ENCODE measurements at regions not wholly inside any gene's neighbourhood (a gene's known extent, or its start where the extent isn't known, plus 50 kb on each side); places are given as distances from the start of the nearest gene placed in this dataset.

GRCh38 chr3:150255826-150256225 is 152.3 kb upstream of the TSC22D2 start:
- H3K9me3 ChIP-seq (ENCODE audit: low read depth): no peaks in the 10 kb centered on the region
- H3K4me3 ChIP-seq: no peak overlapping the region
- no peak overlapping the region for H2AFZ ChIP-seq
- H3K36me3 ChIP-seq (replicated peaks; ENCODE audit: insufficient read depth, low read depth): no peaks in the 10 kb centered on the region
- no peaks in the 10 kb centered on the region for H3K79me2 ChIP-seq
- H3K27me3 ChIP-seq: no peaks in the 10 kb centered on the region
- no peak for DNase-seq (ENCODE audit: low spot score)
- H3K9me2 ChIP-seq (replicated peaks; ENCODE audit: insufficient read depth): no peaks in the 10 kb centered on the region
- peaks cover 51% of the 10 kb centered on the region for H3K4me1 ChIP-seq (ENCODE audit: insufficient read depth)
- TF ChIP-seq EZH2 (IDR thresholded peaks at IDR 0.05; ENCODE audit: borderline replicate concordance) (no peak), CTCF (IDR thresholded peaks at IDR 0.05; ENCODE audit: poor library complexity) (no peak), EZH2phosphoT487 (IDR thresholded peaks at IDR 0.05; ENCODE audit: low read depth, severe bottlenecking, unreplicated experiment) (no peak)
- no peak overlapping the region for H3K4me2 ChIP-seq
- no peaks in the 10 kb centered on the region for H4K20me1 ChIP-seq (ENCODE audit: insufficient read depth, poor library complexity, severe bottlenecking)
- peak overlapping the region; percentile 60 for H3K27ac ChIP-seq

DNA sequence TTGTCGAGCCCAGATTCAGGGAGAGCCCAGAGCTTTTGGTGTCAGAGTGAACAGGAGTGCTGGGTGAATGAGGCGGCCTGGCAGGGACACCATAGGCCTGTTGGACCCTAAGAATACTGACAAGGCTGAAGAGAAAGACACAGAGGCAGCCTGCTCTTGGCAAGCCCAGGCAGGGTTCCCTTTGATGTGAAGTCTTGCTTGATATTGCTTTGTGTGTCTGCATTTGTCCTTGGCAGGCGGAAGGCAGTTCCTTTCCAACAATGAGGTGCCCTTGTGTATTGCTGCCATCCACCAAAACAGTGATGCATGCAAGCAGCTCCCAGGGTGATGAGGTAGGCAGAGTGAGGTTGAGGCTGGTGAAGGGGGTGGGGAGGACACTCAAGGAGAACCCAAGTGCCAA is 152.7 kb upstream of the TSC22D2 start:
- TF ChIP-seq EZH2phosphoT487 (IDR thresholded peaks at IDR 0.05; ENCODE audit: low read depth, severe bottlenecking, unreplicated experiment) (no peak), CTCF (IDR thresholded peaks at IDR 0.05; ENCODE audit: poor library complexity) (no peak), EZH2 (IDR thresholded peaks at IDR 0.05; ENCODE audit: borderline replicate concordance) (no peak)
- Histone ChIP-seq H3K9me3 (ENCODE audit: low read depth) (no peaks in the 10 kb centered on the region), H3K9me2 (replicated peaks; ENCODE audit: insufficient read depth) (no peaks in the 10 kb centered on the region), H3K36me3 (replicated peaks; ENCODE audit: insufficient read depth, low read depth) (no peaks in the 10 kb centered on the region), H3K27me3 (no peaks in the 10 kb centered on the region), H4K20me1 (ENCODE audit: insufficient read depth, poor library complexity, severe bottlenecking) (no peaks in the 10 kb centered on the region), H2AFZ (no peak overlapping the region), H3K4me1 (ENCODE audit: insufficient read depth) (peaks cover 51% of the 10 kb centered on the region), H3K4me3 (no peak overlapping the region), H3K79me2 (no peaks in the 10 kb centered on the region), H3K27ac (peak overlapping the region; percentile 60), H3K4me2 (no peak overlapping the region)
- no peak for DNase-seq (ENCODE audit: low spot score)
- 83% methylated on average over 3 of the region's 3 CpGs for WGBS (ENCODE audit: low lambda C conversion rate, missing lambda C conversion rate)

DNA sequence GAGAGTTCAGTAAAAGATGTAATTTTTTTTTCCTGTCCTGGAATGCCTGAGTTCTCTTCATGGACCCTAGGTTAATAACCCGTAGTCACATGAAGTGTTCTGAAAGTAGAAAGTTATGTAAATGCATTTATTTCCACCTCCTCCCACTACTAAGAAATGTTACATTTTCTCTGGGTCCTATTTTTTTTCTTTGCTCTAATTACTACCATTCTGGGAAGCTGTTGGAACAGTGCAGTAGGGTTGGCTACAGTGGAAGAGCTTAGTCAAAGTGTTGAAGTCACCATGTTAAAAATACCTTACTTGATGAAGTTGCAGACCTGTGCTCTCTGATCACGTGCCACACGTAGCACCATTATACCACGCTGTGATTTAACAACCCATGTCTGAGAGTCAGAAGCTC is 153.8 kb upstream of the TSC22D2 start:
- Histone ChIP-seq H3K27me3 (no peaks in the 10 kb centered on the region), H3K9me3 (ENCODE audit: low read depth) (no peaks in the 10 kb centered on the region), H3K4me3 (no peak overlapping the region), H3K9me2 (replicated peaks; ENCODE audit: insufficient read depth) (no peaks in the 10 kb centered on the region), H3K4me2 (no peak overlapping the region), H3K79me2 (no peaks in the 10 kb centered on the region), H4K20me1 (ENCODE audit: insufficient read depth, poor library complexity, severe bottlenecking) (no peaks in the 10 kb centered on the region), H3K36me3 (replicated peaks; ENCODE audit: insufficient read depth, low read depth) (no peaks in the 10 kb centered on the region), H2AFZ (no peak overlapping the region), H3K4me1 (ENCODE audit: insufficient read depth) (peaks cover 46% of the 10 kb centered on the region), H3K27ac (no peak overlapping the region)
- 93% methylated on average over 4 of the region's 4 CpGs for WGBS (ENCODE audit: low lambda C conversion rate, missing lambda C conversion rate)
- no peak for TF ChIP-seq EZH2 (IDR thresholded peaks at IDR 0.05; ENCODE audit: borderline replicate concordance)
- TF ChIP-seq CTCF (IDR thresholded peaks at IDR 0.05; ENCODE audit: poor library complexity): no peak
- DNase-seq (ENCODE audit: low spot score): no peak

GRCh38 chr3:150253622-150254021 is 154.5 kb upstream of the TSC22D2 start:
- no peaks in the 10 kb centered on the region for H3K27me3 ChIP-seq
- H2AFZ ChIP-seq: no peak overlapping the region
- no peaks in the 10 kb centered on the region for H3K9me2 ChIP-seq (replicated peaks; ENCODE audit: insufficient read depth)
- 83% methylated on average over 3 of the region's 3 CpGs for WGBS (ENCODE audit: low lambda C conversion rate, missing lambda C conversion rate)
- peaks cover 50% of the 10 kb centered on the region for H3K4me1 ChIP-seq (ENCODE audit: insufficient read depth)
- H3K9me3 ChIP-seq (ENCODE audit: low read depth): no peaks in the 10 kb centered on the region
- H3K36me3 ChIP-seq (replicated peaks; ENCODE audit: insufficient read depth, low read depth): no peaks in the 10 kb centered on the region
- H4K20me1 ChIP-seq (ENCODE audit: insufficient read depth, poor library complexity, severe bottlenecking): no peaks in the 10 kb centered on the region
- no peak overlapping the region for H3K27ac ChIP-seq
- TF ChIP-seq CTCF (IDR thresholded peaks at IDR 0.05; ENCODE audit: poor library complexity) (no peak), EZH2 (IDR thresholded peaks at IDR 0.05; ENCODE audit: borderline replicate concordance) (no peak), EZH2phosphoT487 (IDR thresholded peaks at IDR 0.05; ENCODE audit: low read depth, severe bottlenecking, unreplicated experiment) (no peak)
- peak; percentile 38 for DNase-seq (ENCODE audit: low spot score)
- H3K79me2 ChIP-seq: no peaks in the 10 kb centered on the region
- no peak overlapping the region for H3K4me3 ChIP-seq
- no peak overlapping the region for H3K4me2 ChIP-seq

All from hepatocyte (in vitro differentiated cells).